ENCODE measurements at regions not wholly inside any gene's neighbourhood (a gene's known extent, or its start where the extent isn't known, plus 50 kb on each side); places are given as distances from the start of the nearest gene placed in this dataset.

GRCh38 chr15:39313881-39314280 lies 267.0 kb upstream of the THBS1 start:
- no peak for DNase-seq (ENCODE audit: low spot score)

DNA sequence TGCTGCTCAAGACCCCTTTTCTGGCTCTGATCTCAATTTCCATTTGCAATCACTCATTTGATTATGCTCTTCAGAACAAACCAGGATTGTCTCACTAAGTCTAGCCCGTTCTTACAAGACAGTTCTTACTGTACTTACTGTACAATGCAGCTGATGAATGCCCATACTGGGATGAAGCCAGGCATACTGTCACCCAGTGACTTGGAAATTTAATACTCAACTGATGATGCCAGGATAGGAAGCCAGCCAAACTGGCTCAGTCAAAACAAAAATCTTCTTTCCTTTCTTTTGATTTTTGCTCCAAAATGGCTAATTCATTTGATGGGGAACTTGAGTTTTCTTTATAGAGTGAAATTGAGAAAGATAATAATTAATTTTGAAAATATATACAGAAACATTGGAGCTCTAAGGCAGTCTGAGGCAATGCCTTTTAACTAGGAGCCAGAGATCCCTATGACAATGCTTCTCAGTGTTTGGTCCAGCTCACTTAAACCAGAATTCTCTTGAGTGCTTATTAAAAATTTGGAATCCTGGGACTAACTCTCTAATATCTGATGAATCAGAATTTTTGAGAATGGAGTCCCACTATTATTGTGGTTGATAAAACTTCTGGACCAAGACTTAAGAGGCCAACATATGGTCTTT lies 265.6 kb upstream of the THBS1 start:
- DNase-seq (ENCODE audit: low spot score) = no peak

GRCh38 chr15:39317225-39317624 lies 263.7 kb upstream of the THBS1 start:
- no peak for DNase-seq (ENCODE audit: low spot score)

DNA sequence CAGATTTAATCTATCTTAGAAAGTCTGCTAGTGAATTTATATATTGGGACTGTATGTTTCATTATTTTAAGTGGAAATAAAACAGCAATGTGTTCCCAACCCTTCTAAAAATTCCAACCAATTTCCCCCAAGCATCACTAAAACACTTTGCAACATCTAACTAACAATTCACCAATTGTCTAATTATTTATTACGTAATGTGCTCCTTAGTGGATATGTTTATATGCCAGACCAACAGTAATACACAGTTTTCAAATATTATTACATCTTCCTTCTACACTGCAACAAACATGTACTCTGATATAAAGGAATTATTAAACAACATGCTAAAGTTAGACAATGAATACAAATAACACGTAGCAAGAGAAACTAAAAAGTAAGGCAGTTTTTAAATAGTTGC lies 262.6 kb upstream of the THBS1 start:
- DNase-seq (ENCODE audit: low spot score) = no peak

DNA sequence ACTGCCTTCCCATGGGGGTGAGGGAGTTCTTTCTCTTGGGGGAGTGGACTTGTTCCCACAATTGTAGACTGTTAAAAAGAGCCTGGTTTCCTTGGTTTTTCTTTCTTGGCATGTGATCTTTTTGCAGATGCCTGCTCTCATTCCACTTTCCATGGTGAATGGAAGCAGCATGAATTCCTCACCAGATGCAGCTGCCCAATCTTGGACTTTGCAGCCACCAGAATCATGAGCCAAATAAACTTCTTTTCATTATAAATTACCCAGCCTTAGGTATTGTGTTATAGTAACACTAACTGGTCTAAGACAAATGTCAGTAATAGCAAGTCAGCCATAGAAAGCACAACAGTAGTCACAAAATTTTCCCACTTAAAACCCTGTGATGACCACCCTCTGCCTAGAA lies 260.5 kb upstream of the THBS1 start:
- no peak for DNase-seq (ENCODE audit: low spot score)

- DNase-seq (ENCODE audit: low spot score) = no peak
Observed at GRCh38 chr15:39320886-39321285, 260.0 kb upstream of the THBS1 start.

GRCh38 chr15:39321977-39322376 lies 258.9 kb upstream of the THBS1 start:
- no peak for DNase-seq (ENCODE audit: low spot score)

GRCh38 chr15:39323157-39323556 lies 257.7 kb upstream of the THBS1 start:
- DNase-seq (ENCODE audit: low spot score) = no peak

DNA sequence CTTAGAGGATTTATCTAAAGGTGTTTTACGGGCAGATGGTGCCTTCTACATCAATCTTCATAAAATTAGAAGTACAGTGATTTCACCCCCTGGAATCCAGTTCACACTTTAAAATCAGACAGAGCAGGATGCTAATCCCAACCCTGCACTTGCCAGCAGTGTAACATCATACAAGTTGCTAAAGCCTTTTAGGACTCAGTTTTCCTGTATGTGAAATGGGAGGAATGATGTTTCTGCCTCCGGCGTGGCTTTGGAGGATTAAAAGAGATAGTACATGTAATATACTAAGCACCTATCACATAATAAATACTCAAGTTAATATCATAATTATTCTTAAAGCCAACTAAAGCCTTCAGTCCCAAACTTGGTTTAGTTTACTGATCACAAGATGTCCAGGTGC lies 257.2 kb upstream of the THBS1 start:
- DNase-seq (ENCODE audit: low spot score) = no peak

GRCh38 chr15:39326306-39326975 lies 254.4 kb upstream of the THBS1 start:
- no peak for DNase-seq (ENCODE audit: low spot score)

- DNase-seq (ENCODE audit: low spot score) = no peak
Observed at GRCh38 chr15:39327005-39327730, 253.7 kb upstream of the THBS1 start.

DNA sequence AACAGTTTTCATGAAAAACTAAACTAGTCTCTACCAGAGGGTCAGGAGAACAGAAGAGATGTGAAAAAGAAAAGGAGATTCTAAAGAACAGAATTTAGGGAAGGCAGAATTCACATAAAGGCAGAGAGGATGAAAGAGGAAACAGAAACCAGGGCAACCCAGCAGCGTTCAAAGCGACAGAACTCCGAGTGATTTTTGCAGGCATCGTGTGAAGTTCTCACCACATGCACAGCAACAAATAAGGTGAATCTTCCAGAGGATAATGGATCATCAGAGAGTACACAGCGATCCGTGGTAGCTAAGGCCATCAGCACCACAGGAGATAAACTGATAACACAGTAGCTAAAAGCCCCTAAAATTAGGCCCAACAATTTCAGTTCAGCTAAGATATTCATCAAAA lies 250.8 kb upstream of the THBS1 start:
- no peak for DNase-seq (ENCODE audit: low spot score)

DNA sequence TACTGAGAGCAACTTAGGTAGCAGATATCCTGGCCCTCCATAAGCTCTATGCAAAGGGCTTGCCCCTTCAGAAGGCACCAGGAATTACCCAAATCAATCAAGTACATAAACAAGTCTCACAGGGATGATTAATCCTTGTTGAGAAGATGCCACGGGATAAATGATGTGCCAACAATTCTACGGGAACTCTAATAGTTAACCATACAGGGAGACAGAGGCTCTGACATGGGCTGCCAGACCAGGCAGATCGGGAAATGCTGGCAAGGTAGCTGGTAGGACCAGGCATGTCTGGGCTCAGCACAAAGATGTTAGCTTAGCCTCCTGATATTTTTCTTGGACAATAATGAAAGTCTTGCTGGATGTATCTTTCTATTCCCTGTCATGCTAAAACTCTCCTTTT lies 249.3 kb upstream of the THBS1 start:
- DNase-seq (ENCODE audit: low spot score) = no peak

- DNase-seq (ENCODE audit: low spot score) = no peak
Observed at GRCh38 chr15:39332846-39333245, 248.0 kb upstream of the THBS1 start.

- no peak for DNase-seq (ENCODE audit: low spot score)
Observed at GRCh38 chr15:39333393-39333792, 247.5 kb upstream of the THBS1 start.

DNA sequence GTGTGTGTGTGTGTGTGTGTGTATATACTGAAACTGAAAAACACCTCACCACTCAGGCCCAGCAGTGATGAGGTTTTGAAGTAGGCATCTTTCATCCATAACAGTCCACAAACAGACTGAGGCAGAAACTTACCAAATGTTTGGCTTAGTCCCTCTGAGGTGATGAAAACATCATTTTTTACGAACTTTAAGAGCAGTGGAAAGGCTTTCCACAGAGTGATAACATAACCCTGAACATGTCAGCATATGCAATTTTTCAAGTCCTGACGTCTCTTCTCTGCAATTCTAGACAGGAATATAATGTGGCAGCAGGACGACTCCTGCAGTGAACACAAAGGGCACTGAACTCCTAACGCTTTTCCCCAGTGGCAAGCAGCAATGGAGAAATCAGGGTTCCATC lies 247.0 kb upstream of the THBS1 start:
- no peak for DNase-seq (ENCODE audit: low spot score)

GRCh38 chr15:39336926-39337325 lies 244.0 kb upstream of the THBS1 start:
- no peak for DNase-seq (ENCODE audit: low spot score)

DNA sequence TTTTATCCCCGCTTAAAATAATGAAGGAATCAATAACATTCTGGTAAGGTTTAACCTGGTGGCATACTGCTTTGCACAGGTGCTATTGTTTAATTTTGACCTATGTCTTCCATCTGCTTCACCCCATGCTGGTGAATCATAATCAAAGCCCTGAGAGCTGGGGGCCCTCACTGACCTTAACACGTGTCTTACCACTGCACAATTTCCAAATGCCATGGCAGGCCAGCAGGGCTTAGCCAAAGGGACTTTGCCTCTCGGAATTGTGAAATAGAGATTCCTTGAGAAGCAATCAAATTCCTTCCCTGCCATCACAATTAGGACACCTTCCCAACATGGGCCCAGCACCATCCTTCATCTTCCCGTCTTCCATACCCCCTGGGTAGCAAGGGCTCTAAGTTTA lies 242.6 kb upstream of the THBS1 start:
- no peak for DNase-seq (ENCODE audit: low spot score)

- DNase-seq (ENCODE audit: low spot score) = no peak
Observed at GRCh38 chr15:39340903-39341645, 239.8 kb upstream of the THBS1 start.

- DNase-seq (ENCODE audit: low spot score) = no peak
Observed at GRCh38 chr15:39344662-39345141, 236.2 kb upstream of the THBS1 start.

DNA sequence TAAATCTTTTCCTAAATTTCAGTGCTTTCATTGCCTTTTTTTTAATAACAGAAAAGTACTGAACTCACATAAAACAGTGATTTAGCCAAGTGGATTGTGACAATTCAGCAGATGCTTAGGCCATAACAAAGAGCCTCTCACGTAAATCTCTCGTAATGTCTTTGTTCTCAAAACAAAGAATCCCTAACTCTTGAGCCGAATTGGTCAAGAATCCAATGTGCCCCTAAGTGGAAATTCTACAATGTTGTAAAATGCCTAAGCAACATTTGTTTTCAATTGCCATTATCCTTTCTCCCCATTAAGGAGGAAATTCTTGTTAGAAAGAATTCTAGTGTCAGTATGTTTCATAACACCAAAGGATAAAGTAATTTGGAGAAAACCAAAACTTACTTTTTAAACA lies 235.7 kb upstream of the THBS1 start:
- no peak for DNase-seq (ENCODE audit: low spot score)

DNA sequence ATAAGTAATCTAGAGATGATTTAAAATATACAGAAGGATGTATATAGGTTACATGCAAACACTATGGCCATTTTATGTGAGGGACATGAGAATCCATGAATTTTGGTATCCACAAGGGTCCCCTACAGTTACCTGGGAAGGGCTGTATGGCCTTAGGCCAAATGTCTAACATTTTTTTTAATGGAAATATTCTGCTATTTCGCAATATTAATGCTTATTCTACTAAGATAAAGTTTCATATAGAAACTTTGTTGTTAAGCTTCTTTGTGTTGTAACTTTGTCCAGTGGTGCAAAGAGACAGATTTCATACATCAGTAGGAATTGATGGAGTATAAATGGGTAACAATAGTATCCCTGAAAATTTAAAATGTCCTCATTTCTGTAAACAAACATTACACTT lies 233.4 kb upstream of the THBS1 start:
- DNase-seq (ENCODE audit: low spot score) = no peak

GRCh38 chr15:39350785-39351184 lies 230.1 kb upstream of the THBS1 start:
- DNase-seq (ENCODE audit: low spot score) = no peak

All from cerebellar cortex (tissue), 1 donor.